ENCODE measurements at regions not wholly inside any gene's neighbourhood (a gene's known extent, or its start where the extent isn't known, plus 50 kb on each side); places are given as distances from the start of the nearest gene placed in this dataset.
"Not testable (repeated sequence)": the region's sequence is repeated elsewhere in the genome, so short reads cannot be mapped to it uniquely, and the experiment has no call there.

DNA sequence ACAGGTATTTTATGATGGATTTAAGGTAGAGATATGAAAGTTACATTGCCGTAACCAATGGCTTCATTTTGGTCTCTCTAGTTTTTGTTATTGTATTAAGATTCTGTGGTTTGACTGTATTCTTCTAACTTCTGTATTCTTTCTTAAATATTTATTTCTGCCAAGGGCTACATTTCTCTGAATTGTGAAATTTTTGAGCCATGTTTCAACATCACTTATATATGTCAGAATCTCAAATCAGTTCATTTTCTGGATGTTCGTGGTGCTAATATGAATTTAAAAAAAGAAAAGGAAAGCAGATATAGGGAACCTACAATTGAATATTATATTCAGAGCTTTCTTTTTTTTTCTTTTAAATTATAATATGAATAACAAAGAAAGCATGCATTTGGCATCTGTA, 142.7 kb downstream of the ANXA1 start:
- no peak overlapping the region for H3K4me2 ChIP-seq (ENCODE audit: low read length)
- no peaks in the 10 kb centered on the region for H3K36me3 ChIP-seq (ENCODE audit: insufficient read depth, low read length)
- no TSS peak for BruUV-seq (replicated peaks)
- H3K4me1 ChIP-seq (ENCODE audit: insufficient read depth, low read length, poor library complexity, severe bottlenecking) = no peaks in the 10 kb centered on the region
- no peaks in the 10 kb centered on the region for H4K20me1 ChIP-seq (ENCODE audit: insufficient read depth, low read length)
- no peaks in the 10 kb centered on the region for H3K79me2 ChIP-seq (ENCODE audit: insufficient read depth, low read depth, low read length)
- POLR2A ChIA-PET = no interaction called here
- intact Hi-C loops (cut with micrococcal nuclease; ENCODE audit: unreplicated experiment) = no loop called here
- H3K4me3 ChIP-seq (ENCODE audit: low read depth, low read length, poor library complexity, severe bottlenecking) = no peak overlapping the region
- H2AFZ ChIP-seq (ENCODE audit: low read length) = no peak overlapping the region
- no peaks in the 10 kb centered on the region for H3K9me2 ChIP-seq (ENCODE audit: insufficient read depth, low read length)
- DNase-seq (ENCODE audit: low spot score) = no peak
- CTCF ChIA-PET (ENCODE audit: unreplicated experiment) = no interaction called here
- no peak overlapping the region for H3K27ac ChIP-seq (ENCODE audit: low read depth, low read length, poor library complexity, severe bottlenecking)
- TF ChIP-seq EZH2phosphoT487 (IDR thresholded peaks at IDR 0.05; ENCODE audit: borderline replicate concordance, low read depth, low read length) = no peak
- TF ChIP-seq, protein P1, sequence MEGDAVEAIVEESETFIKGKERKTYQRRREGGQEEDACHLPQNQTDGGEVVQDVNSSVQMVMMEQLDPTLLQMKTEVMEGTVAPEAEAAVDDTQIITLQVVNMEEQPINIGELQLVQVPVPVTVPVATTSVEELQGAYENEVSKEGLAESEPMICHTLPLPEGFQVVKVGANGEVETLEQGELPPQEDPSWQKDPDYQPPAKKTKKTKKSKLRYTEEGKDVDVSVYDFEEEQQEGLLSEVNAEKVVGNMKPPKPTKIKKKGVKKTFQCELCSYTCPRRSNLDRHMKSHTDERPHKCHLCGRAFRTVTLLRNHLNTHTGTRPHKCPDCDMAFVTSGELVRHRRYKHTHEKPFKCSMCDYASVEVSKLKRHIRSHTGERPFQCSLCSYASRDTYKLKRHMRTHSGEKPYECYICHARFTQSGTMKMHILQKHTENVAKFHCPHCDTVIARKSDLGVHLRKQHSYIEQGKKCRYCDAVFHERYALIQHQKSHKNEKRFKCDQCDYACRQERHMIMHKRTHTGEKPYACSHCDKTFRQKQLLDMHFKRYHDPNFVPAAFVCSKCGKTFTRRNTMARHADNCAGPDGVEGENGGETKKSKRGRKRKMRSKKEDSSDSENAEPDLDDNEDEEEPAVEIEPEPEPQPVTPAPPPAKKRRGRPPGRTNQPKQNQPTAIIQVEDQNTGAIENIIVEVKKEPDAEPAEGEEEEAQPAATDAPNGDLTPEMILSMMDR (conservative IDR thresholded peaks at IDR 0.05; ENCODE audit: low read length) = no peak
- H3K9me3 ChIP-seq (ENCODE audit: low read length) = no peaks in the 10 kb centered on the region

DNA sequence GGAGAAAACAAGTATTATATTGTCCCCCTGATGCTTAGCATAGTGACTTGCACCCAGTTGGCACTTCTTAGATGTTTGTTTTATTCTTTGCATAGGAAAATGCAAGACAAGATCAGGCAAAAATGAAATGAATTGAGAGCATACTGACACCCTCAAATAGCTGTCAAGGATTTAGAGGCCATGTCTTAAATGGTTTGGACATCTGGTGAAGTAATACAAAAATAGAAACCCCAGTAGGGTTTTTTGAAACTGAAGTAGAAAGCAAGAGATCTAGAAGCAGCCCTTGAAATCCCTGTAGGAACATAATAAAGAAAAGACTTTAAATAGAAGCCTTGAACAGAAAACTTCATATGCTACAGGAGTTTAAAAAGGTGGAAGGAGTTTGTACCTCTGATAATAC, 174.3 kb downstream of the ANXA1 start:
- intact Hi-C loops (cut with micrococcal nuclease; ENCODE audit: unreplicated experiment) = no loop called here
- no TSS peak for BruUV-seq (replicated peaks)
- Histone ChIP-seq H3K4me1 (ENCODE audit: insufficient read depth, low read length, poor library complexity, severe bottlenecking) (no peaks in the 10 kb centered on the region), H3K4me3 (ENCODE audit: low read depth, low read length, poor library complexity, severe bottlenecking) (no peak overlapping the region), H2AFZ (ENCODE audit: low read length) (no peak overlapping the region), H3K9me2 (ENCODE audit: insufficient read depth, low read length) (no peaks in the 10 kb centered on the region), H3K27ac (ENCODE audit: low read depth, low read length, poor library complexity, severe bottlenecking) (no peak overlapping the region), H3K79me2 (ENCODE audit: insufficient read depth, low read depth, low read length) (no peaks in the 10 kb centered on the region), H3K4me2 (ENCODE audit: low read length) (no peak overlapping the region), H3K9me3 (ENCODE audit: low read length) (no peaks in the 10 kb centered on the region), H4K20me1 (ENCODE audit: insufficient read depth, low read length) (no peaks in the 10 kb centered on the region), H3K36me3 (ENCODE audit: insufficient read depth, low read length) (no peaks in the 10 kb centered on the region)
- ChIA-PET CTCF (ENCODE audit: unreplicated experiment) (no interaction called here), POLR2A (no interaction called here)
- DNase-seq (ENCODE audit: low spot score) = no peak
- no peak for TF ChIP-seq EZH2phosphoT487 (IDR thresholded peaks at IDR 0.05; ENCODE audit: borderline replicate concordance, low read depth, low read length)
- TF ChIP-seq, protein P1 (conservative IDR thresholded peaks at IDR 0.05; ENCODE audit: low read length) = no peak

DNA sequence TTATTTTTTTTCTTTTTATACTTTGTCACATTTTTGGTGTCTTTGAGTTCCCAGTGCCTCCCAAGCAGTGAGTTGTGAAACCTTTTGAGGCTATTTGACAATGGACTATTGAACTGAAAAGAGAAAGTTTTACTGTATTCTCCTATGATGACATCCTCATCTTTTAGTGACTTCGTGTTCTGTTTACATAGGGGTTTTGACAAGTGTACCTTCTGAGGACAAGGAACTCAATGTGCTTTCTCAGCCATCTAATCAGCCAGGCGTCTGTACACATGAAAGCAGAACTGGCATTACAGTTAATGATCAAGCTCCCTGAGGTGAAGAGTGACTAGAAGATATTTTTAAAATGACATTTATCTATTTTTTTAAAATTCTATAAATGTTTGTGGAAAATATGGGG, 175.5 kb downstream of the ANXA1 start:
- Histone ChIP-seq H3K79me2 (ENCODE audit: insufficient read depth, low read depth, low read length) (no peaks in the 10 kb centered on the region), H2AFZ (ENCODE audit: low read length) (no peak overlapping the region), H3K4me2 (ENCODE audit: low read length) (no peak overlapping the region), H3K27ac (ENCODE audit: low read depth, low read length, poor library complexity, severe bottlenecking) (no peak overlapping the region), H3K4me1 (ENCODE audit: insufficient read depth, low read length, poor library complexity, severe bottlenecking) (no peaks in the 10 kb centered on the region), H3K9me3 (ENCODE audit: low read length) (no peaks in the 10 kb centered on the region), H3K9me2 (ENCODE audit: insufficient read depth, low read length) (no peaks in the 10 kb centered on the region), H3K36me3 (ENCODE audit: insufficient read depth, low read length) (no peaks in the 10 kb centered on the region), H3K4me3 (ENCODE audit: low read depth, low read length, poor library complexity, severe bottlenecking) (no peak overlapping the region), H4K20me1 (ENCODE audit: insufficient read depth, low read length) (no peaks in the 10 kb centered on the region)
- POLR2A ChIA-PET = no interaction called here
- no TSS peak for BruUV-seq (replicated peaks)
- TF ChIP-seq, protein P1 (conservative IDR thresholded peaks at IDR 0.05; ENCODE audit: low read length) = no peak
- TF ChIP-seq EZH2phosphoT487 (IDR thresholded peaks at IDR 0.05; ENCODE audit: borderline replicate concordance, low read depth, low read length) = no peak
- CTCF ChIA-PET (ENCODE audit: unreplicated experiment) = no interaction called here
- no peak for DNase-seq (ENCODE audit: low spot score)
- intact Hi-C loops (cut with micrococcal nuclease; ENCODE audit: unreplicated experiment) = no loop called here

DNA sequence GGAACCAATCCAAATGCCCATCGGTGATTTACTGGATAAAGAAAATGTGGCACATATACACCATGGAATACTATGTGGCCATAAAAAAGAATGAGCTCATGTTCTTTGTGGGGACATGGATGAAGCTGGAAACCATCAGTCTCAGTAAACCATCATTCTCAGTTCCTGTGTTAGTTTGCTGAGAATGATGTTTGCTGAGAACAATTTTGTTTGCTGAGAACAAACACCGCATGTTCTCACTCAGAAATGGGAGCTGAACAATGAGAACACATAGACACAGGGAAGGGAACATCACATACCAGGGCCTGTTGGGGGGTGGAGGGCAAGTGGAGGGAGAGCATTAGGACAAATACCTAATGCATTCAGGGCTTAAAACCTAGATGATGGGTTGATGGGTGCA, 185.5 kb downstream of the ANXA1 start:
- DNase-seq (ENCODE audit: low spot score); H3K9me2 ChIP-seq (ENCODE audit: insufficient read depth, low read length); BruUV-seq (replicated peaks); CTCF ChIA-PET (ENCODE audit: unreplicated experiment); H3K79me2 ChIP-seq (ENCODE audit: insufficient read depth, low read depth, low read length); H3K9me3 ChIP-seq (ENCODE audit: low read length); H3K4me3 ChIP-seq (ENCODE audit: low read depth, low read length, poor library complexity, severe bottlenecking); H3K4me1 ChIP-seq (ENCODE audit: insufficient read depth, low read length, poor library complexity, severe bottlenecking); H4K20me1 ChIP-seq (ENCODE audit: insufficient read depth, low read length); H3K4me2 ChIP-seq (ENCODE audit: low read length); H3K36me3 ChIP-seq (ENCODE audit: insufficient read depth, low read length); intact Hi-C loops (cut with micrococcal nuclease; ENCODE audit: unreplicated experiment); H2AFZ ChIP-seq (ENCODE audit: low read length); H3K27ac ChIP-seq (ENCODE audit: low read depth, low read length, poor library complexity, severe bottlenecking): not testable (repeated sequence)
- POLR2A ChIA-PET = interaction anchor here (1.7 kb wide), 1 partner anchor 10 kb away, joined by 3 read pairs; no protein-coding TSS in a partner anchor

All from OCI-LY7 (cell line).